ENCODE measurements at regions not wholly inside any gene's neighbourhood (a gene's known extent, or its start where the extent isn't known, plus 50 kb on each side); places are given as distances from the start of the nearest gene placed in this dataset.
A peak's percentile ranks its signal among the peaks of the same experiment; 100 is the strongest.

DNA sequence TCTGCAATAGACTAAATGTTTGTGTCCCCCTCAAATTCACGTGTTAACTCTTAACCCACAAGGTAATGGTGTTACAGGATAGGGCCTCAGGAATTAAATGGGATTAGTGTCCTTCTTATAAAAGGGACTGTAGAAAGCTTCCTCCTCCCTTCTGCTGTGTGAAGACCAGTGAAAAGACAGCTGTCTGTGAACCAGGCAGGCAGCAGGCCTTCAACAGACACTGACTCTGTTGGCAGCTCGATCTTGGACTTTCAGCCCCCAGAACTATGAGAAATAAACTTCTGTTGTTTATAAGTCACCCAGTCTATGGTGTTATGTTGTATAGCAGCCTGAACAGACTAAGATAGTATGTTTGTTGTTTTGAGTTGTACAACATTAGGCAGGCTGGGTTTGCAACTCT, 208.1 kb downstream of the GBA3 start:
- TF ChIP-seq CTCF (IDR thresholded peaks at IDR 0.05; ENCODE audit: insufficient read depth, low read depth, low read length, missing control alignments): no peak
- no peak overlapping the region for H3K4me3 ChIP-seq (ENCODE audit: low read depth, low read length)
- no peak for DNase-seq (ENCODE audit: low read depth)

DNA sequence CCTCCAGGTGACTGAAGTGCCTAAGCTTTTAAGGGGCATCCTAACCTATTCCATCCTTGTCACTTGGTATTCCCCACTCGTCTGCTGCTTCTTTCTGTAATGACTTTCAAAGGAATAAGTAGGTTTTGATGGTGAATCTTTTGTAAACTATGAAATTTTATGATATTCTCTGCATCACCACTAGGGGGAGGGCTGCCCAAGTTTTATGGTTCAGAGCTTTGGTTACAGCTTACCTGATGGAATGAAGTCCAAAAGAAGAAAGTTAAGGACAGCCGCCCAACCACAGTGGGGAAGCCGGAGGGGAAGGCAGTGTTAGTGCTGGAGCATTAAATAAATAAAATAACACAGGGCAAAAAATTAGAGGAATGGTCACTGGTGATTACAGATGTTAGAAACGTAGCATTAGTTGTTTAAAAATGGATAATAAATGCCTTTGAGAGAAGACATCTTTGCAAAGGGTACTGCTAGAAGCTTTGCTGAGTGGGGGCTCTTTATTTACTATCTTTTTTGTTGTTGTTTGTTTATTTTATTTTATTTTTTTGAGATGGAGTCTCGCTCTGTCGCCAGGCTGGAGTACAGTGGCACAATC, 204.9 kb downstream of the GBA3 start:
- no peak overlapping the region for H3K4me3 ChIP-seq (ENCODE audit: low read depth, low read length)
- DNase-seq (ENCODE audit: low read depth): peak; percentile 28

DNA sequence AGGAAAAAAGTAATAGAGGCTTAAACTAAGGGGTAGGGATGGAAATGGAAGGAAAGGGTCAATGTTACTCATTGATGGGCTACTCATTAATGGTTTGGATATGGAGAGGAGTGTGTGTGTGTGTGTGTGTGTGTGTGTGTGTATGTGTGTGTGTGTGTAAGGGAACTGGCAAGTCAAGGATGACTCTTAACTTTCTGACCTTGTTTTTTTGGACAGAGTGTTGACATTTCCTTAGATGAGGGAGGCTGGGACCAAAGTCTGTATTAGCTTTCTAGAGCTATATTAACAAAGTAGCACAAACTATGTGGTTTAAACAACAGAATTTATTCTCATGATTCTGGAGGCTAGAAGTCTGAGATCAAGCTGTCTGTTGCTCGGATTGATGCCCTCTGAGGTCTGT, 202.7 kb downstream of the GBA3 start:
- no peak for DNase-seq (ENCODE audit: low read depth)
- TF ChIP-seq CTCF (IDR thresholded peaks at IDR 0.05; ENCODE audit: insufficient read depth, low read depth, low read length, missing control alignments): no peak
- H3K4me3 ChIP-seq (ENCODE audit: low read depth, low read length): no peak overlapping the region

More for the DNA sequence above, 204.9 kb downstream of the GBA3 start:
- peak; percentile 72 for TF ChIP-seq CTCF (IDR thresholded peaks at IDR 0.05; ENCODE audit: insufficient read depth, low read depth, low read length, missing control alignments)

- H3K4me3 ChIP-seq (ENCODE audit: low read depth, low read length): no peak overlapping the region
- no peak for TF ChIP-seq CTCF (IDR thresholded peaks at IDR 0.05; ENCODE audit: insufficient read depth, low read depth, low read length, missing control alignments)
- DNase-seq (ENCODE audit: low read depth): no peak
Observed at GRCh38 chr4:22884157-22884556, 191.4 kb downstream of the GBA3 start.

GRCh38 chr4:22881411-22881810, 188.7 kb downstream of the GBA3 start:
- DNase-seq (ENCODE audit: low read depth): no peak
- TF ChIP-seq CTCF (IDR thresholded peaks at IDR 0.05; ENCODE audit: insufficient read depth, low read depth, low read length, missing control alignments): no peak
- H3K4me3 ChIP-seq (ENCODE audit: low read depth, low read length): no peak overlapping the region

GRCh38 chr4:22877486-22878052, 184.8 kb downstream of the GBA3 start:
- no peak overlapping the region for H3K4me3 ChIP-seq (ENCODE audit: low read depth, low read length)
- DNase-seq (ENCODE audit: low read depth): no peak
- no peak for TF ChIP-seq CTCF (IDR thresholded peaks at IDR 0.05; ENCODE audit: insufficient read depth, low read depth, low read length, missing control alignments)

DNA sequence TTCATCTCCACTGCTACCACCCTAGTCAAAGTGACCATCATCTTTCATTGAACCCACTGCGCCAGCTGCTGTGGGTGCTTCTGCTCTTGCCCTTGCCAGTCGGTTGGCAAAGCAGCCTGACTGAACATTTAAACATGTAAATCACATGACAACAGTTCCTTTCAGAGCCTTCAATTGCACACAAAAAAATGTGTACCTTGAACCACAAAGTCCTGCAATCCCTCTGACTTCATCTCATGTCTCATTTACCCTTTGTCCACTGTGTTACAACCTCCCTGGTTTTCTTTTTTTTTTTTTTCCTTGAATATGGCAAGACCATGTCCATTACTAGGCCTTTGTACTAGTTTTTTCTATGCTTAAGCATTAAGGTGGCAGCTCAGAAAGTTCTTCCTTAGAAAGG, 183.5 kb downstream of the GBA3 start:
- H3K4me3 ChIP-seq (ENCODE audit: low read depth, low read length): no peak overlapping the region
- TF ChIP-seq CTCF (IDR thresholded peaks at IDR 0.05; ENCODE audit: insufficient read depth, low read depth, low read length, missing control alignments): no peak

More for the DNA sequence above, 183.5 kb downstream of the GBA3 start:
- DNase-seq (ENCODE audit: low read depth): no peak

All from GM12865 (cell line).